ENCODE measurements at regions not wholly inside any gene's neighbourhood (a gene's known extent, or its start where the extent isn't known, plus 50 kb on each side); places are given as distances from the start of the nearest gene placed in this dataset.

DNA sequence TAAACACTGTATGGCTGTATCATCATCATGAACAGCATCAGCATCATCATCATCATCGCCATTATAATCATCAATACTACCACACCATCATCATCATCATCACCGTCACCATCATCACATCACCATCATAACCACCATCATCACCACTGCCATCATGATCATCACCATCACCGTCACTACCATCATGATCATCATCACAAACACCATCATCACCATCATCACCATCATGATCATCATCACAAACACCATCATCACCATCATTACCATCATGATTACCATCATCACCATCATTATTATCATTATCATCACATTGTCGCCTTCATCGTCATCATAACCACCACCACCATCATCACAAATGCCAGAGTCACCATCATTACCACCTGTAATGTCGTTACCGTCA is 1196.9 kb downstream of the NLGN4X start:
- H3K9me3 ChIP-seq (ENCODE audit: control insufficient read depth in 1 of 2, insufficient read depth in 1 of 2, low read length in 2 of 2): no peaks in the 10 kb centered on the region
- Mint-ChIP-seq H3K4me1 (ENCODE audit: low read depth) (no peaks in the 10 kb centered on the region), H3K4me3 (no peak overlapping the region), H3K27me3 (no peaks in the 10 kb centered on the region), H3K27ac (no peak overlapping the region), H3K36me3 (ENCODE audit: low read depth) (no peaks in the 10 kb centered on the region), H3K9me3 (peaks cover 6% of the 10 kb centered on the region)
- no peaks in the 10 kb centered on the region for H3K4me1 ChIP-seq (ENCODE audit: insufficient read depth, low read length)
- intact Hi-C loops (cut with DNase I, micrococcal nuclease): no loop called here
- POLR2A ChIA-PET: no interaction called here
- H3K27me3 ChIP-seq (ENCODE audit: control insufficient read depth in 1 of 2, insufficient read depth in 2 of 2, low read length in 2 of 2): no peaks in the 10 kb centered on the region
- TF ChIP-seq, protein P1, sequence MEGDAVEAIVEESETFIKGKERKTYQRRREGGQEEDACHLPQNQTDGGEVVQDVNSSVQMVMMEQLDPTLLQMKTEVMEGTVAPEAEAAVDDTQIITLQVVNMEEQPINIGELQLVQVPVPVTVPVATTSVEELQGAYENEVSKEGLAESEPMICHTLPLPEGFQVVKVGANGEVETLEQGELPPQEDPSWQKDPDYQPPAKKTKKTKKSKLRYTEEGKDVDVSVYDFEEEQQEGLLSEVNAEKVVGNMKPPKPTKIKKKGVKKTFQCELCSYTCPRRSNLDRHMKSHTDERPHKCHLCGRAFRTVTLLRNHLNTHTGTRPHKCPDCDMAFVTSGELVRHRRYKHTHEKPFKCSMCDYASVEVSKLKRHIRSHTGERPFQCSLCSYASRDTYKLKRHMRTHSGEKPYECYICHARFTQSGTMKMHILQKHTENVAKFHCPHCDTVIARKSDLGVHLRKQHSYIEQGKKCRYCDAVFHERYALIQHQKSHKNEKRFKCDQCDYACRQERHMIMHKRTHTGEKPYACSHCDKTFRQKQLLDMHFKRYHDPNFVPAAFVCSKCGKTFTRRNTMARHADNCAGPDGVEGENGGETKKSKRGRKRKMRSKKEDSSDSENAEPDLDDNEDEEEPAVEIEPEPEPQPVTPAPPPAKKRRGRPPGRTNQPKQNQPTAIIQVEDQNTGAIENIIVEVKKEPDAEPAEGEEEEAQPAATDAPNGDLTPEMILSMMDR (IDR thresholded peaks at IDR 0.05): no peak
- no peak overlapping the region for H3K4me3 ChIP-seq (ENCODE audit: low read length)
- H3K27ac ChIP-seq (ENCODE audit: low read depth in 1 of 2, low read length in 2 of 2): no peak overlapping the region
- DNase-seq (no peak), ATAC-seq (ENCODE audit: poor library complexity) (no peak)
- CTCF ChIA-PET: no interaction called here
- H3K36me3 ChIP-seq (ENCODE audit: insufficient read depth, low read length): no peaks in the 10 kb centered on the region

DNA sequence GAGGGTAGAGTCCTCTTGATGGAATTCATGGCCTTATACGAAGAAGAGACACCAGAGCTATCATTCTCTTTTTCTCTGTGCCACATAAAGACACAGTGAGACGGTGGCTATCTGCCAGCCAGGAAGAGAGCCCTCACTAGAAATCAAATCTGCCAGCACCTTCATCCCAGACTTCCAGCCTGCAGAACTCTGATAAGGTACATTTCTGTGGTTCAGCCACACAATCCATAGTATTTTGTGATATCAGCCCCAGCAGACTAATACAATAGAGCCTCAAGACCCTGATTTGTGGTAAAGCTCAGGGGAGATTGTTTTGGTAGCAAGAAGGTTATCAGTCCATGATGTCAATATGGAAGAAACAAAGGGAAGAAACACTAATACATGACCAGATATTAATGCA is 1213.2 kb downstream of the NLGN4X start:
- Histone ChIP-seq H3K4me1 (ENCODE audit: insufficient read depth, low read length) (no peaks in the 10 kb centered on the region), H3K36me3 (ENCODE audit: insufficient read depth, low read length) (no peaks in the 10 kb centered on the region), H3K27me3 (ENCODE audit: control insufficient read depth in 1 of 2, insufficient read depth in 2 of 2, low read length in 2 of 2) (no peaks in the 10 kb centered on the region), H3K27ac (ENCODE audit: low read depth in 1 of 2, low read length in 2 of 2) (no peak overlapping the region), H3K4me3 (ENCODE audit: low read length) (no peak overlapping the region), H3K9me3 (ENCODE audit: control insufficient read depth in 1 of 2, insufficient read depth in 1 of 2, low read length in 2 of 2) (no peaks in the 10 kb centered on the region)
- ChIA-PET POLR2A (no interaction called here), CTCF (no interaction called here)
- Mint-ChIP-seq H3K4me3 (no peak overlapping the region), H3K27ac (no peak overlapping the region), H3K9me3 (no peaks in the 10 kb centered on the region), H3K27me3 (no peaks in the 10 kb centered on the region), H3K36me3 (ENCODE audit: low read depth) (no peaks in the 10 kb centered on the region), H3K4me1 (ENCODE audit: low read depth) (no peaks in the 10 kb centered on the region)
- no peak for DNase-seq
- TF ChIP-seq, protein P1 (IDR thresholded peaks at IDR 0.05): no peak
- intact Hi-C loops (cut with DNase I, micrococcal nuclease): no loop called here
- no peak for ATAC-seq (ENCODE audit: poor library complexity)

DNA sequence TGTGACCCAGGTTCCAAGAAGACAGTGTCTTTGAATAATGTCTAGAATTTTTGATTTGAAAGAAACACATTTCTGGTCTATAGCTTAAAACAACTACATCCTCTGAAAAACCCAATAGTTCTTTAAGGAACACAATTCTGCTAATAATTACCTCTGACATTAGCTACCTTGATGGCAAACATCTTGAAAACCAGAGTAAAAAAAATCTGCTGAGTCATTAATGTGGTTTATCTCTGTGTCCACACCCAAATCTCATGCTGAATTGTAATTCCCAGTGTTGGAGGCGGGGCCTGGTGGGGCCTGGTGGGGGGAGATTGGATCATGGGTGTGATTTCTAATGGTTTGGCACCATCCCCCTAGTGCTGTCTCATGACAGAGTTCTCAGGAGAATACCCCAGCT is 1233.8 kb downstream of the NLGN4X start:
- no peaks in the 10 kb centered on the region for H3K9me3 Mint-ChIP-seq
- H3K4me3 Mint-ChIP-seq: no peak overlapping the region
- H3K27ac Mint-ChIP-seq: no peak overlapping the region
- ATAC-seq (ENCODE audit: poor library complexity) (no peak), DNase-seq (no peak)
- H3K36me3 ChIP-seq (ENCODE audit: insufficient read depth, low read length): no peaks in the 10 kb centered on the region
- ChIA-PET CTCF (interaction anchor here (0.6 kb wide), 1 partner anchor 41 kb away, joined by 3 read pairs; no protein-coding TSS in a partner anchor), POLR2A (no interaction called here)
- no peaks in the 10 kb centered on the region for H3K27me3 ChIP-seq (ENCODE audit: control insufficient read depth in 1 of 2, insufficient read depth in 2 of 2, low read length in 2 of 2)
- H3K9me3 ChIP-seq (ENCODE audit: control insufficient read depth in 1 of 2, insufficient read depth in 1 of 2, low read length in 2 of 2): no peaks in the 10 kb centered on the region
- TF ChIP-seq, protein P1 (IDR thresholded peaks at IDR 0.05): no peak
- no peaks in the 10 kb centered on the region for H3K4me1 Mint-ChIP-seq (ENCODE audit: low read depth)
- H3K36me3 Mint-ChIP-seq (ENCODE audit: low read depth): no peaks in the 10 kb centered on the region
- H3K27ac ChIP-seq (ENCODE audit: low read depth in 1 of 2, low read length in 2 of 2): no peak overlapping the region
- intact Hi-C loops (cut with DNase I, micrococcal nuclease): no loop called here
- H3K4me1 ChIP-seq (ENCODE audit: insufficient read depth, low read length): no peaks in the 10 kb centered on the region
- H3K27me3 Mint-ChIP-seq: no peaks in the 10 kb centered on the region
- H3K4me3 ChIP-seq (ENCODE audit: low read length): no peak overlapping the region

Data from CD4-positive, alpha-beta T cell (primary cell).